ENCODE measurements at regions not wholly inside any gene's neighbourhood (a gene's known extent, or its start where the extent isn't known, plus 50 kb on each side); places are given as distances from the start of the nearest gene placed in this dataset.

DNA sequence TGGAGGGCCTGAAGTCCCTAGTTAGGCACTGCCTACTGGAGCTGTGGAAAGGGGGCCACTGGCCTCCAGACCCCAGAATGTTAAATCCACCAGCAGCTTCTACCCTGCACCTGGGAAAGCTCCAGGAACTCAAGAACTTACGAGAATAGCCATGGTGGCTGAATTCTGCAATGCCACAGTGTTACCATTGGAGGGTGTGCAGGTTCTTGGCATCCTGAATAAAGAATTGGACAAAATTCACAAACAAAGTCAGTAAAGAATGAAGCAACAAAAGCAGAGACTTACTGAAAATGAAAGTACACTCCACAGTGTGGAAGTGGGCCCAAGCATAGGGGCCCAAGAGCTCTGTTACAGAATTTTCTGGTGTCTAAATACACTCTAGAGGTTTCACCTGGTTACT lies 107.0 kb downstream of the PRDM9 start:
- Histone ChIP-seq H4K20me1 (ENCODE audit: insufficient read depth, low read length) (no peaks in the 10 kb centered on the region), H2BK20ac (ENCODE audit: low read depth, low read length) (no peak overlapping the region), H3K27me3 (ENCODE audit: control insufficient read depth, insufficient read depth, low read length) (no peaks in the 10 kb centered on the region), H2BK120ac (ENCODE audit: low read depth, low read length) (no peak overlapping the region), H2BK15ac (ENCODE audit: low read depth, low read length) (no peak overlapping the region), H2AK9ac (replicated peaks; ENCODE audit: low read depth, low read length, poor library complexity) (no peak overlapping the region), H3K4me3 (ENCODE audit: insufficient read depth, low read depth, low read length) (no peak overlapping the region), H2BK5ac (ENCODE audit: low read depth, low read length, poor library complexity, severe bottlenecking) (no peak overlapping the region), H3K27ac (ENCODE audit: insufficient read depth, low read length) (no peak overlapping the region), H3K79me1 (ENCODE audit: low read depth in 1 of 2, low read length in 2 of 2) (no peaks in the 10 kb centered on the region), H3K14ac (replicated peaks; ENCODE audit: low read depth, low read length) (no peak overlapping the region), H3K9ac (ENCODE audit: low read depth, low read length) (no peak overlapping the region), H3K9me3 (ENCODE audit: control insufficient read depth, insufficient read depth, low read length) (peaks cover 9% of the 10 kb centered on the region; the same call in 1 of the 2 replicates), H3K56ac (ENCODE audit: extremely low read depth, insufficient read depth, low read length) (no peak overlapping the region), H4K91ac (ENCODE audit: insufficient read depth, low read depth, low read length) (no peak overlapping the region), H4K8ac (ENCODE audit: low read depth in 2 of 2, low read length in 2 of 2) (no peak overlapping the region), H3K4ac (ENCODE audit: low read depth, low read length) (no peak overlapping the region), H4K5ac (ENCODE audit: low read depth, low read length) (no peak overlapping the region), H3K4me1 (ENCODE audit: control insufficient read depth, insufficient read depth, low read length) (no peaks in the 10 kb centered on the region), H3K36me3 (ENCODE audit: control insufficient read depth, insufficient read depth, low read length) (no peaks in the 10 kb centered on the region), H2AFZ (replicated peaks; ENCODE audit: low read length, poor library complexity) (no peak overlapping the region), H3K23ac (ENCODE audit: low read depth, low read length) (no peak overlapping the region), H3K4me2 (ENCODE audit: low read depth, low read length) (no peak overlapping the region), H2AK5ac (ENCODE audit: low read depth, low read length) (no peak overlapping the region), H3K9me1 (ENCODE audit: insufficient read depth, low read length) (no peaks in the 10 kb centered on the region), H3K18ac (ENCODE audit: low read depth, low read length) (no peak overlapping the region)
- intact Hi-C loops (cut with micrococcal nuclease), result no loop called here
- TF ChIP-seq FOS (IDR thresholded peaks at IDR 0.05; ENCODE audit: low read depth, low read length) (no peak), RCOR1 (IDR thresholded peaks at IDR 0.05; ENCODE audit: insufficient replicate concordance, low read length) (no peak), RAD21 (IDR thresholded peaks at IDR 0.05; ENCODE audit: low read length) (no peak), BHLHE40 (IDR thresholded peaks at IDR 0.05; ENCODE audit: low read depth, low read length) (no peak), MAZ (IDR thresholded peaks at IDR 0.05; ENCODE audit: borderline replicate concordance, low read depth, low read length) (no peak), RFX5 (IDR thresholded peaks at IDR 0.05; ENCODE audit: low read depth, low read length) (no peak), CHD1 (IDR thresholded peaks at IDR 0.05; ENCODE audit: low read depth, low read length) (no peak), POLR2A (IDR thresholded peaks at IDR 0.05; ENCODE audit: low read depth, low read length) (no peak), MAFK (IDR thresholded peaks at IDR 0.05; ENCODE audit: low read depth, low read length) (no peak), MXI1 (IDR thresholded peaks at IDR 0.05; ENCODE audit: borderline replicate concordance, low read depth, low read length) (no peak)
- TF ChIP-seq, protein P1, sequence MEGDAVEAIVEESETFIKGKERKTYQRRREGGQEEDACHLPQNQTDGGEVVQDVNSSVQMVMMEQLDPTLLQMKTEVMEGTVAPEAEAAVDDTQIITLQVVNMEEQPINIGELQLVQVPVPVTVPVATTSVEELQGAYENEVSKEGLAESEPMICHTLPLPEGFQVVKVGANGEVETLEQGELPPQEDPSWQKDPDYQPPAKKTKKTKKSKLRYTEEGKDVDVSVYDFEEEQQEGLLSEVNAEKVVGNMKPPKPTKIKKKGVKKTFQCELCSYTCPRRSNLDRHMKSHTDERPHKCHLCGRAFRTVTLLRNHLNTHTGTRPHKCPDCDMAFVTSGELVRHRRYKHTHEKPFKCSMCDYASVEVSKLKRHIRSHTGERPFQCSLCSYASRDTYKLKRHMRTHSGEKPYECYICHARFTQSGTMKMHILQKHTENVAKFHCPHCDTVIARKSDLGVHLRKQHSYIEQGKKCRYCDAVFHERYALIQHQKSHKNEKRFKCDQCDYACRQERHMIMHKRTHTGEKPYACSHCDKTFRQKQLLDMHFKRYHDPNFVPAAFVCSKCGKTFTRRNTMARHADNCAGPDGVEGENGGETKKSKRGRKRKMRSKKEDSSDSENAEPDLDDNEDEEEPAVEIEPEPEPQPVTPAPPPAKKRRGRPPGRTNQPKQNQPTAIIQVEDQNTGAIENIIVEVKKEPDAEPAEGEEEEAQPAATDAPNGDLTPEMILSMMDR (conservative IDR thresholded peaks at IDR 0.05; ENCODE audit: low read depth, low read length), result no peak
- TF ChIP-seq, protein P2, sequence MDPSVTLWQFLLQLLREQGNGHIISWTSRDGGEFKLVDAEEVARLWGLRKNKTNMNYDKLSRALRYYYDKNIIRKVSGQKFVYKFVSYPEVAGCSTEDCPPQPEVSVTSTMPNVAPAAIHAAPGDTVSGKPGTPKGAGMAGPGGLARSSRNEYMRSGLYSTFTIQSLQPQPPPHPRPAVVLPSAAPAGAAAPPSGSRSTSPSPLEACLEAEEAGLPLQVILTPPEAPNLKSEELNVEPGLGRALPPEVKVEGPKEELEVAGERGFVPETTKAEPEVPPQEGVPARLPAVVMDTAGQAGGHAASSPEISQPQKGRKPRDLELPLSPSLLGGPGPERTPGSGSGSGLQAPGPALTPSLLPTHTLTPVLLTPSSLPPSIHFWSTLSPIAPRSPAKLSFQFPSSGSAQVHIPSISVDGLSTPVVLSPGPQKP (IDR thresholded peaks at IDR 0.05; ENCODE audit: borderline replicate concordance, low read depth, low read length), result no peak
- TF ChIP-seq, protein P3, sequence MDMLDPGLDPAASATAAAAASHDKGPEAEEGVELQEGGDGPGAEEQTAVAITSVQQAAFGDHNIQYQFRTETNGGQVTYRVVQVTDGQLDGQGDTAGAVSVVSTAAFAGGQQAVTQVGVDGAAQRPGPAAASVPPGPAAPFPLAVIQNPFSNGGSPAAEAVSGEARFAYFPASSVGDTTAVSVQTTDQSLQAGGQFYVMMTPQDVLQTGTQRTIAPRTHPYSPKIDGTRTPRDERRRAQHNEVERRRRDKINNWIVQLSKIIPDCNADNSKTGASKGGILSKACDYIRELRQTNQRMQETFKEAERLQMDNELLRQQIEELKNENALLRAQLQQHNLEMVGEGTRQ (IDR thresholded peaks at IDR 0.05; ENCODE audit: low read depth, low read length), result no peak
- POLR2A ChIA-PET (ENCODE audit: unreplicated experiment), result no interaction called here
- in situ Hi-C loops (cut with MboI; ENCODE audit: low sequenced_read_pairs), result no loop called here
- CTCF ChIA-PET, result no interaction called here
- dilution Hi-C loops (cut with HindIII; ENCODE audit: low sequenced_read_pairs, unreplicated experiment), result no loop called here
- no CpG with 5 or more reads among the region's 1 CpG for WGBS, 2 experiments (ENCODE audit: extremely low coverage in 2 of 2, insufficient read length in 1 of 2)
- ATAC-seq (ENCODE audit: low read depth) (no peak), DNase-seq (no peak)
- no TSS peak for BruUV-seq (replicated peaks)

All from IMR-90 (cell line).